ENCODE measurements at regions not wholly inside any gene's neighbourhood (a gene's known extent, or its start where the extent isn't known, plus 50 kb on each side); places are given as distances from the start of the nearest gene placed in this dataset.

- TF ChIP-seq CTBP1 (IDR thresholded peaks at IDR 0.05; ENCODE audit: borderline replicate concordance): no peak
- no peak for TF ChIP-seq TARDBP (IDR thresholded peaks at IDR 0.05)
Observed at GRCh38 chr13:54198911-54199310, 1170.3 kb downstream of the OLFM4 start.
